ENCODE measurements at regions not wholly inside any gene's neighbourhood (a gene's known extent, or its start where the extent isn't known, plus 50 kb on each side); places are given as distances from the start of the nearest gene placed in this dataset.

DNA sequence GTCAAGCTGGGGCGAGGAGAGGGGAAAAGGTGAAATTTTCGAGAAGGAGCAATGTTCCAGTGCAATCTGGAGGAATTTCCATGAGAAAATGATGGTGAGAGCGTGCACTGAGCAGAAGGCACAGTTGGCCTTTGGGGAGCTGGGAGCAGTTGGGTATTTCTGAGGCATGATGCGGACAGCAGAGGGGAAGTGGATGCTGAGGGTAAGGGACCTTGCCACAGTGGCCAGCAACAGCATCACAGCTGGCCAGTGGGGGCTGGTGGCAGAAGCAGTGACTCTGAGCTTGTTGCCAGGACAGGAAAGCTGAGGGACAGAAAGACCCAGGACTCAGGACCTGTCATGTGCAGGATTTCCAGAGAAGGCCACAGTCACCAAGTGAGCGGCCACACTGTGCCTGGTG lies 98.9 kb downstream of the LSM3 start:
- Mint-ChIP-seq H3K27ac (no peak overlapping the region), H3K27me3 (ENCODE audit: insufficient read depth) (peaks cover 13% of the 10 kb centered on the region), H3K4me1 (peaks cover 21% of the 10 kb centered on the region), H3K9me3 (no peaks in the 10 kb centered on the region), H3K36me3 (ENCODE audit: low read depth) (no peaks in the 10 kb centered on the region), H3K4me3 (no peak overlapping the region)
- H3K9ac ChIP-seq (ENCODE audit: extremely low read depth, low read length, poor library complexity, severe bottlenecking) = no peak overlapping the region
- no peak overlapping the region for H3K27ac ChIP-seq (ENCODE audit: low read depth, low read length)
- peaks cover 7% of the 10 kb centered on the region for H3K4me1 ChIP-seq (ENCODE audit: control insufficient read depth, insufficient read depth, low read length)
- no peak for TF ChIP-seq CTCF (conservative IDR thresholded peaks at IDR 0.05)
- no peaks in the 10 kb centered on the region for H3K36me3 ChIP-seq (ENCODE audit: control insufficient read depth, insufficient read depth, low read length)
- no peak for DNase-seq
- H3K9me3 ChIP-seq (ENCODE audit: control insufficient read depth, low read length) = no peaks in the 10 kb centered on the region
- no peaks in the 10 kb centered on the region for H3K27me3 ChIP-seq (ENCODE audit: control insufficient read depth, insufficient read depth, low read length, poor library complexity, severe bottlenecking)
- no peak overlapping the region for H3K4me3 ChIP-seq (ENCODE audit: low read length)
- 94 to 95% methylated on average over 5 of the region's 5 CpGs for WGBS, 2 experiments (ENCODE audit: insufficient coverage in 1 of 2, insufficient read length in 1 of 2)

DNA sequence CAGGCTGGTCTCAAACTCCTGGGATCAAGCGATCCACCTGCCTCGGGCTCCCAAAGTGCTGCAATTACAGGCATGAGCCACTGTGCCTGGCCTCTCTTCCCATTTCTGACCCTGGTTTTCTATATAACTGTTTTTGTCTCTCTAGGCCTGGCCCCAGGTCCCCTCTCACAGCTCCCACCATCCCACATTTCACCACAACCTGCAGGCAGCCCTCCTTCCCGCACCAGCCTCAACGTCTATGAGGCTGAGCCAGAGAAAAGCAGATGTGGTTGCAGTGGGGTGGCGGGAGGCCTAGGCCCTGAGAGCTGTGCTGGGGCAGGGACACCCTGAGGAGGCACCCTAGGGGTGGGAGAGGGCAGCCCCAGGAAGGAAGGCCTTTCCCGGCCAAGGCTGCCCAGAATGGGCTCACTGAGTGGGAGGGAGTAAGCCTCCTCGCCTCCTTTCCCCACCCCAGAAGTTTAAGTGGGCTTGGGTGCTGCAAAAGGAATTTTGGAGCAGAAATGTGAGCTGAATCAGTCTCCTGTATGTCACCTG lies 99.7 kb downstream of the LSM3 start:
- no peak overlapping the region for H3K4me3 ChIP-seq (ENCODE audit: low read length)
- no peak overlapping the region for H3K27ac ChIP-seq (ENCODE audit: low read depth, low read length)
- DNase-seq = no peak
- H3K9me3 ChIP-seq (ENCODE audit: control insufficient read depth, low read length) = no peaks in the 10 kb centered on the region
- Mint-ChIP-seq H3K27ac (peak overlapping the region; percentile 48), H3K27me3 (ENCODE audit: insufficient read depth) (peaks cover 13% of the 10 kb centered on the region), H3K4me1 (peaks cover 13% of the 10 kb centered on the region), H3K36me3 (ENCODE audit: low read depth) (no peaks in the 10 kb centered on the region), H3K9me3 (no peaks in the 10 kb centered on the region), H3K4me3 (no peak overlapping the region)
- H3K4me1 ChIP-seq (ENCODE audit: control insufficient read depth, insufficient read depth, low read length) = peaks cover 7% of the 10 kb centered on the region
- WGBS, 2 experiments (ENCODE audit: insufficient coverage in 1 of 2, insufficient read length in 1 of 2) = 90 to 91% methylated on average over 4 to 7 of the region's 7 CpGs
- H3K9ac ChIP-seq (ENCODE audit: extremely low read depth, low read length, poor library complexity, severe bottlenecking) = no peak overlapping the region
- H3K27me3 ChIP-seq (ENCODE audit: control insufficient read depth, insufficient read depth, low read length, poor library complexity, severe bottlenecking) = no peaks in the 10 kb centered on the region
- peak; percentile 4 for TF ChIP-seq CTCF (conservative IDR thresholded peaks at IDR 0.05)
- no peaks in the 10 kb centered on the region for H3K36me3 ChIP-seq (ENCODE audit: control insufficient read depth, insufficient read depth, low read length)

DNA sequence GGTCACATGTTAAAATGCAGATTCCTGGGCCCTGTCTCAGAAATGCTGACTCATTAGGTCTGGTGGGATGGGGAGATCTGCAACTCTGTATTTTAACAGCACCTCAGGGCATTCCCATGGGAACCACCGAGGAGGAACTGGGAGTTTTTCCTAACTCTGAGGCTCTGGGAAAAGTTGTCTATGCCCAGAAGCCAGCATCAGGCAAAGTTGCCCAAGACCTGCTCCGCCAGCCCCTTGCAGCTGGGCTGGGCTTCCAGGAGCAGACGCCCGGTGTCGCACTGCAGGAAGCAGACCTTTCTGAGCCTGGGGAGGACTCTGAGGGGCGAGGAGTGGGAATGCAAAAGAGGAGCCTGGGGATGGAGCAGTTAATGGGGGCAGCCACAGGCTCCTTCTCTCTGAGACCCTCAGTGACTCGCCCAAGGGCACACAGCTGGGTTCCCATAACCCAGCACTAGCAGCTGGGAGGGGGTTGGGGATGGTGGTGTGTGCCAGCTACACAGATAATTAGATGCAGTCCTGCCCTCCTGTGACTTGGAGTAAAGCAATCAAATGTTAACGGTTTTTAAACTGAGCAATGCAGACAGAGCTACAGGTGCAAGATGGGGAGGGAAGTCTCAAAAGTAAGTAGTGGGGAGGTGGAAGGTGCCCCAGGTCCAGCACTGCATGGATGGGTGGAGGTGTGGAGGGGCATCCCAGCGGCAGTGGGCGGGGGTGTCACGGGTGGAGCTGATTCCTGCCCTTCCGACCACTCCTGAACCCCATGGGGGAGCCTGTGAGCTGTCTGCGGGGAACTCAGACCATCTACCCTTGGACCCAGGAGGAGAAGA lies 100.4 kb downstream of the LSM3 start:
- Histone ChIP-seq H3K9me3 (ENCODE audit: control insufficient read depth, low read length) (no peaks in the 10 kb centered on the region), H3K9ac (ENCODE audit: extremely low read depth, low read length, poor library complexity, severe bottlenecking) (no peak overlapping the region), H3K36me3 (ENCODE audit: control insufficient read depth, insufficient read depth, low read length) (no peaks in the 10 kb centered on the region), H3K27ac (ENCODE audit: low read depth, low read length) (no peak overlapping the region), H3K4me1 (ENCODE audit: control insufficient read depth, insufficient read depth, low read length) (peaks cover 2% of the 10 kb centered on the region), H3K27me3 (ENCODE audit: control insufficient read depth, insufficient read depth, low read length, poor library complexity, severe bottlenecking) (no peaks in the 10 kb centered on the region), H3K4me3 (ENCODE audit: low read length) (no peak overlapping the region)
- DNase-seq = peak; percentile 82
- TF ChIP-seq CTCF (conservative IDR thresholded peaks at IDR 0.05) = no peak
- Mint-ChIP-seq H3K27ac (peak overlapping the region; percentile 48), H3K4me1 (peaks cover 6% of the 10 kb centered on the region), H3K9me3 (no peaks in the 10 kb centered on the region), H3K27me3 (ENCODE audit: insufficient read depth) (peaks cover 13% of the 10 kb centered on the region), H3K4me3 (no peak overlapping the region), H3K36me3 (ENCODE audit: low read depth) (no peaks in the 10 kb centered on the region)
- WGBS, 2 experiments (ENCODE audit: insufficient coverage in 1 of 2, insufficient read length in 1 of 2) = 34 to 48% methylated on average over 6 to 13 of the region's 13 CpGs
